ENCODE measurements at regions not wholly inside any gene's neighbourhood (a gene's known extent, or its start where the extent isn't known, plus 50 kb on each side); places are given as distances from the start of the nearest gene placed in this dataset.

GRCh38 chr19:16001481-16002312 lies 52.9 kb downstream of the OR10H4 start:
- TF ChIP-seq CTCF (IDR thresholded peaks at IDR 0.05) (no peak), POLR2A (IDR thresholded peaks at IDR 0.05) (no peak), EP300 (IDR thresholded peaks at IDR 0.05) (no peak)

Data from ovary (tissue), 3 donors.